Mesothelial cell of epicardium (in vitro differentiated cells): ENCODE measurements at regions not wholly inside any gene's neighbourhood (a gene's known extent, or its start where the extent isn't known, plus 50 kb on each side); places are given as distances from the start of the nearest gene placed in this dataset.
A peak's percentile ranks its signal among the peaks of the same experiment; 100 is the strongest.

Source experiments
- DNase-seq, 2 experiments: peaks; one replicate each; pipeline ENCODE4 v3.0.0; 2021; ENCODE audit warnings: low spot score in 2 of 2; ENCODE audit not compliant: unreplicated experiment in 2 of 2
- H3K27ac Mint-ChIP-seq: 2 replicates; pipeline ENCODE4 v1.8.0; 2021; ENCODE audit warnings: mixed read lengths
- H3K27me3 Mint-ChIP-seq: 2 replicates; pipeline ENCODE4 v1.8.0; 2021; ENCODE audit warnings: low read depth, mixed read lengths
- H3K36me3 Mint-ChIP-seq: 2 replicates; pipeline ENCODE4 v1.8.0; 2021; ENCODE audit warnings: mixed read lengths
- H3K4me1 Mint-ChIP-seq: 2 replicates; pipeline ENCODE4 v1.8.0; 2021; ENCODE audit warnings: mixed read lengths
- H3K4me3 Mint-ChIP-seq: 2 replicates; pipeline ENCODE4 v1.8.0; 2021; ENCODE audit warnings: mild to moderate bottlenecking, moderate library complexity, mixed read lengths
- H3K9me3 Mint-ChIP-seq: 2 replicates; pipeline ENCODE4 v1.8.0; 2021; ENCODE audit warnings: mixed read lengths
- CTCF ChIP-seq: fragments of 200-600 bp; sonication (generic); IDR thresholded peaks from one replicate; pipeline ENCODE4 v1.5.0; 2021; ENCODE audit warnings: antibody characterized with exemption; ENCODE audit not compliant: unreplicated experiment

DNA sequence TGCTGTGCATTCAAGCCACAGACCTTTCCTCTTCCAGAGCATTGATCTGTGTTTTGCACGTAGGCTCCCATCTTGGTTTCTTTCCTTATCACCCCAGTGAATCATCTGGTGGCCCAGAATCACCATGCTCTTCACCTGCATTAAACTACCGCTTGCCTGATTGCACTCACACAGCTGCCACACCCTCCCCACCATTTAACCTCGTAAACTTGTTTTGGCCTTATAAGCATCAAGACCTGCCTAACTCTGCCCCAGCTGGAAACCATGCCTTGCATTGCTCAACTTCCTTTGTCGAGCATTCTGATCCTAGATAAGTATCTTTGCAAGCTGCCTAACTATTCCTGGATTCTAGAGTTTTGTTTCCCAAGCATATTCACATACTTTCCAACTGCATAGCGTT, 369.6 kb upstream of the SEMA6A start:
- no peak for TF ChIP-seq CTCF
- H3K27me3 Mint-ChIP-seq, result no peaks in the 10 kb centered on the region
- no peak overlapping the region for H3K27ac Mint-ChIP-seq
- peaks cover 8% of the 10 kb centered on the region for H3K36me3 Mint-ChIP-seq
- no peak for DNase-seq
- peaks cover 7% of the 10 kb centered on the region for H3K4me1 Mint-ChIP-seq
- H3K9me3 Mint-ChIP-seq, result peaks cover 25% of the 10 kb centered on the region
- no peak overlapping the region for H3K4me3 Mint-ChIP-seq

GRCh38 chr5:116942622-116943021, 368.0 kb upstream of the SEMA6A start:
- peaks cover 17% of the 10 kb centered on the region for H3K9me3 Mint-ChIP-seq
- H3K27me3 Mint-ChIP-seq, result no peaks in the 10 kb centered on the region
- no peak for TF ChIP-seq CTCF
- no peak overlapping the region for H3K4me3 Mint-ChIP-seq
- peaks cover 15% of the 10 kb centered on the region for H3K4me1 Mint-ChIP-seq
- H3K27ac Mint-ChIP-seq, result no peak overlapping the region
- DNase-seq, result no peak
- H3K36me3 Mint-ChIP-seq, result peaks cover 8% of the 10 kb centered on the region

DNA sequence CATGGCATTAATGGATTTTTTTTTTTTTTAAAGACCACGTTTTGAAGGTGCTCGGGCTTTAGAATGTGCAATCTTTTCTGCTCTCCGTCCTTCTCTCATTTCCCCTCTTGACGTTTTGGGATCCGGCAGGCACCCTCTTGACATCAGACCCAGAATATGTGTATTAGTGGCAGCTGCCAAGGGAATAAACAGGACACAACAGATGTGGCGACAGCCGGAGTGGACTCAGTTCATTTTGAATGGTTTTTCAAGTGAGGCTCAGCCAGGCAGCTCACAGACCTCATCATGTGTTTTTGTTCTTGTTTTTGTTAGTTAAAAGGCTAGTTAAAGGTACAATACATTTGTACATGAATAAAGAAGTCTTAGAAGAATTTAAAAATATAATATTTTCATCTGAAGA, 365.0 kb upstream of the SEMA6A start:
- no peaks in the 10 kb centered on the region for H3K36me3 Mint-ChIP-seq
- H3K4me1 Mint-ChIP-seq, result peaks cover 15% of the 10 kb centered on the region
- peaks cover 6% of the 10 kb centered on the region for H3K9me3 Mint-ChIP-seq
- H3K27ac Mint-ChIP-seq, result no peak overlapping the region
- no peak for DNase-seq
- TF ChIP-seq CTCF, result no peak
- H3K4me3 Mint-ChIP-seq, result no peak overlapping the region
- H3K27me3 Mint-ChIP-seq, result no peaks in the 10 kb centered on the region

- no peaks in the 10 kb centered on the region for H3K36me3 Mint-ChIP-seq
These were observed 363.9 kb upstream of the SEMA6A start for GRCh38 chr5:116938488-116938887.

GRCh38 chr5:116935561-116936162, 361.0 kb upstream of the SEMA6A start:
- no peaks in the 10 kb centered on the region for H3K36me3 Mint-ChIP-seq
- H3K27me3 Mint-ChIP-seq, result no peaks in the 10 kb centered on the region
- no peak for TF ChIP-seq CTCF
- H3K4me1 Mint-ChIP-seq, result peaks cover 37% of the 10 kb centered on the region
- no peak overlapping the region for H3K4me3 Mint-ChIP-seq
- DNase-seq, result no peak
- H3K9me3 Mint-ChIP-seq, result peaks cover 6% of the 10 kb centered on the region
- H3K27ac Mint-ChIP-seq, result no peak overlapping the region

More at GRCh38 chr5:116938488-116938887, 363.9 kb upstream of the SEMA6A start:
- no peak for TF ChIP-seq CTCF
- Mint-ChIP-seq H3K4me3 (no peak overlapping the region), H3K9me3 (peaks cover 6% of the 10 kb centered on the region), H3K27ac (peak overlapping the region; percentile 54), H3K4me1 (peaks cover 11% of the 10 kb centered on the region), H3K27me3 (no peaks in the 10 kb centered on the region)
- DNase-seq, result no peak

DNA sequence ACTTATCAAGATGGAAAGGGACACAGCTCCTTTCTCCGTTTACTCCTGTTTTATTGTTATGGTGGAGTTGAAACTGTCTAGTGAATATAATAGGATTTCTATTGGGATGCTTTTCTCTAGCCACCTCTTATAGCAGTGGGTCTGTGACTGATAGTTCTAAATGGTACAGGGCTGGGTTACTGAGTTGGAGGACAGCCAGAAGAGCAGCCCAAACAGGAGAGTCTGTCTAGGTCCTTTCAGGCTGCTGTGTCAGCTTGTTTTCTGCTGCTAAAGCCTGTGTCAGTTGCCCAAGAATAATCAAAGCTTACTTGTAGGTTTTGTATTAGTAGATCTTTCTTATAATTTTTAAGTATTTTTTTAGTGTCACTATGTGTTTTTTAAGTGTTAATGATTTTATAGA, 356.0 kb upstream of the SEMA6A start:
- H3K9me3 Mint-ChIP-seq, result peaks cover 3% of the 10 kb centered on the region
- no peaks in the 10 kb centered on the region for H3K27me3 Mint-ChIP-seq
- peak overlapping the region; percentile 71 for H3K27ac Mint-ChIP-seq
- no peak overlapping the region for H3K4me3 Mint-ChIP-seq
- peaks cover 42% of the 10 kb centered on the region for H3K4me1 Mint-ChIP-seq
- H3K36me3 Mint-ChIP-seq, result no peaks in the 10 kb centered on the region
- no peak for TF ChIP-seq CTCF
- no peak for DNase-seq
